ENCODE measurements at regions not wholly inside any gene's neighbourhood (a gene's known extent, or its start where the extent isn't known, plus 50 kb on each side); places are given as distances from the start of the nearest gene placed in this dataset.

DNA sequence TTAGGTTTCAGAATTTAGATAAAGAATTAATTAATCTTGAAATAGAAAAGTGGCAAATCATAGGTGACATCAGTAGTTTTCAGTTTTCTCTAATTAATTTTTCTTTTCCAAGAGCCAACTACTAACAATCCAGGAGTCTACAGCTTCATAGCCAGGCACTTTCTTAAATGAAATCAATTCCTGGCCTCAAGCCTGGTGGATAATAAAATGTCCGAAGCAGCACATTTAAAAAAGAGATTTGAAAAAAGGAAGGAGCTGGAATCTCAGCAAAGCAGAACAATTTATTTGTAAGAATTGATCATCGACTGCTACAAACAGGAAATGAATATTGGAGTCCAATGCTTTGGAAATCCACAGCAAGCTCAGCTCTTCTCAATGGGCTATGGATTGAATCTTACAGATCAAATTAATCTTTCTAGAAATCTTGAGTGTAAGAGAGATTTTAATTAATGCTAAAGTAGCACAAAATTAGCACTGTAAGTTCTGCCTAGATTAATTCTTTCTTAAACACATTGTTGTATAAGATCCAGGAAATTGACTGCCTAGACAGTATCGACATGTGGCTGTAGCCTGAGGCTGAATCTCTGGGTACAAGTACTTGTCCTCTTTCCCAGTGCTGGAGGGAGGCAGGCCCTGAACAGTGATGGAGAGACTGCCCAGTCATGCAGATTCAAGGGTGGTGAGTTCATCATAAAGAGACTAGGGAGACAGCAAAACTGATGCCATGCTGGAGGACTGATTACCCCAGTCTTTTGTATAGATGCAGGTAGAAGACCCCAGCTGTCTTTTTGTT lies 167.8 kb upstream of the POU2AF2 start:
- H3K36me3 ChIP-seq = no peaks in the 10 kb centered on the region
- in situ Hi-C loops (cut with MboI; ENCODE audit: low sequenced_read_pairs in 4 of 4) (no loop called here), intact Hi-C loops (cut with DNase I; ENCODE audit: low total_unique reads) (no loop called here)
- ATAC-seq (no peak), DNase-seq (no peak)
- TF ChIP-seq, protein P1, sequence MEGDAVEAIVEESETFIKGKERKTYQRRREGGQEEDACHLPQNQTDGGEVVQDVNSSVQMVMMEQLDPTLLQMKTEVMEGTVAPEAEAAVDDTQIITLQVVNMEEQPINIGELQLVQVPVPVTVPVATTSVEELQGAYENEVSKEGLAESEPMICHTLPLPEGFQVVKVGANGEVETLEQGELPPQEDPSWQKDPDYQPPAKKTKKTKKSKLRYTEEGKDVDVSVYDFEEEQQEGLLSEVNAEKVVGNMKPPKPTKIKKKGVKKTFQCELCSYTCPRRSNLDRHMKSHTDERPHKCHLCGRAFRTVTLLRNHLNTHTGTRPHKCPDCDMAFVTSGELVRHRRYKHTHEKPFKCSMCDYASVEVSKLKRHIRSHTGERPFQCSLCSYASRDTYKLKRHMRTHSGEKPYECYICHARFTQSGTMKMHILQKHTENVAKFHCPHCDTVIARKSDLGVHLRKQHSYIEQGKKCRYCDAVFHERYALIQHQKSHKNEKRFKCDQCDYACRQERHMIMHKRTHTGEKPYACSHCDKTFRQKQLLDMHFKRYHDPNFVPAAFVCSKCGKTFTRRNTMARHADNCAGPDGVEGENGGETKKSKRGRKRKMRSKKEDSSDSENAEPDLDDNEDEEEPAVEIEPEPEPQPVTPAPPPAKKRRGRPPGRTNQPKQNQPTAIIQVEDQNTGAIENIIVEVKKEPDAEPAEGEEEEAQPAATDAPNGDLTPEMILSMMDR (IDR thresholded peaks at IDR 0.05 in 4 of 5, conservative IDR thresholded peaks at IDR 0.05 in 1 of 5) = no peak
- TF ChIP-seq POLR2A (IDR thresholded peaks at IDR 0.05) = no peak
- no peak overlapping the region for H3K4me3 ChIP-seq
- no peaks in the 10 kb centered on the region for H3K27me3 ChIP-seq
- no peak overlapping the region for H3K27ac ChIP-seq
- no peaks in the 10 kb centered on the region for H3K9me3 ChIP-seq
- H3K4me1 ChIP-seq = no peaks in the 10 kb centered on the region

DNA sequence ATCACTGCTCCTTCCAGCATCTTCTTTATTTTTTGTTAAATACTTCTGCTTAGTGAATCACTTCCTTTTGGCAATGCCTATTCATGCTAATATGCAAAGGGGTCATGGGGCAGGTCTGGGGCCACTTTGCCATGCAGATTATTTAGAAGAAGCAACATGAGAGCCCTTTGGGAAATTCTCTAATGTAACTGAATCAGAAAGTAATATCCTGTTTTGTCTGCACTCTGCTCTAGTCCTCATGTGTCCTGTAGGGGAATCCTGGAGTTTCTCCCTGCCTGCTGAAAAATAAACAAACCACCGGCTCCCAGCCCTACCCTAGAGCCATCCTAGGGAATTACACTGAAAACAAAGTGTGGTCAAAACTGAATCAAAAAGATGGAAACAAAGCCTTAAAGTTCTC lies 176.5 kb upstream of the POU2AF2 start:
- intact Hi-C loops (cut with DNase I; ENCODE audit: low total_unique reads) (no loop called here), in situ Hi-C loops (cut with MboI; ENCODE audit: low sequenced_read_pairs in 4 of 4) (no loop called here)
- H3K4me1 ChIP-seq = no peaks in the 10 kb centered on the region
- no peak for DNase-seq
- no peak overlapping the region for H3K27ac ChIP-seq
- no peak for TF ChIP-seq POLR2A (IDR thresholded peaks at IDR 0.05)
- TF ChIP-seq, protein P1 (IDR thresholded peaks at IDR 0.05 in 4 of 5, conservative IDR thresholded peaks at IDR 0.05 in 1 of 5) = no peak
- H3K4me3 ChIP-seq = no peak overlapping the region
- H3K27me3 ChIP-seq = no peaks in the 10 kb centered on the region
- ATAC-seq = no peak
- no peaks in the 10 kb centered on the region for H3K36me3 ChIP-seq
- peaks cover 0 to 10% (median 3%) of the 10 kb centered on the region in 3 donors for H3K9me3 ChIP-seq

DNA sequence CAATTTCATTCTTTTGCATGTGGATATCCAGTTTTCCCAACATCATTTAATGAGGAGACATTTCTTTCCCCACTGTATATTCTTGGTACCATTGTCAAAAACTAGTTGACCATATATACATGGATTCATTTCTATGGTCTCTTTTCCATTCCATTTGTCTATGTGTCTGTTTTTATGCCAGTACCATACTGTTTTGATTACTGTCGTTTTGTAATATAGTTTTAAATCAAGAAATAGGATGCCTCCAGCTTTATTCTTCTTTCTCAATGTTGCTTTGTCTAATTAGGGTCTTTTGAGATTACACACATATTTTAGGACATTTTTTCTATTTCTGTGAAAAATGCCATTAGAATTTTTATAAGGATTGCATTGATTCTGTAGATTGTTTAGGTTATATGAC lies 177.5 kb upstream of the POU2AF2 start:
- ATAC-seq (no peak), DNase-seq (no peak)
- in situ Hi-C loops (cut with MboI; ENCODE audit: low sequenced_read_pairs in 4 of 4) = no loop called here
- Histone ChIP-seq H3K36me3 (no peaks in the 10 kb centered on the region), H3K9me3 (peaks cover 0 to 10% (median 3%) of the 10 kb centered on the region in 3 donors), H3K27ac (no peak overlapping the region), H3K4me1 (no peaks in the 10 kb centered on the region), H3K27me3 (no peaks in the 10 kb centered on the region), H3K4me3 (no peak overlapping the region)
- TF ChIP-seq, protein P1 (IDR thresholded peaks at IDR 0.05 in 4 of 5, conservative IDR thresholded peaks at IDR 0.05 in 1 of 5) = no peak
- TF ChIP-seq POLR2A (IDR thresholded peaks at IDR 0.05) = no peak
- intact Hi-C loops (cut with DNase I; ENCODE audit: low total_unique reads) = no loop called here

DNA sequence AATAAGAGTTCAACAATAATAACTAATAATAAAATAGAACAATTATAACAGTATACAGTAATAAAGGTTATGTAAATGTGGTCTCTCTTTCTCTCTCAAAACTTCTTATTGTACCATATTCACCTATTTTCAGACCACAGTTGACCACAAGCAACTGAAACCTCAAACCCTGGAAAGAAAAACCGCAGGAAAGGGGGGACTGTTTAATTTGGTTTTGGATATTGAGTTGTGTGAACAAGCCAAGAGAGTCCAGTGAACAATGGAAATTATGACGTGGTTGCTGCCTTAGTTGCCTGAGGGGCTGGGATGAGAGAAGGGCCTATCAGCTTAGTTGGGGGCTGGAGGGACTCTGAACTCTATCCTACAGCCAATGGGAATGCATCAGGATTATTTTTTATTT lies 178.7 kb upstream of the POU2AF2 start:
- Histone ChIP-seq H3K9me3 (peaks cover 0 to 10% (median 3%) of the 10 kb centered on the region in 3 donors), H3K4me3 (no peak overlapping the region), H3K36me3 (no peaks in the 10 kb centered on the region), H3K4me1 (no peaks in the 10 kb centered on the region), H3K27ac (no peak overlapping the region), H3K27me3 (no peaks in the 10 kb centered on the region)
- TF ChIP-seq, protein P1 (IDR thresholded peaks at IDR 0.05 in 4 of 5, conservative IDR thresholded peaks at IDR 0.05 in 1 of 5) = no peak
- TF ChIP-seq POLR2A (IDR thresholded peaks at IDR 0.05) = no peak
- in situ Hi-C loops (cut with MboI; ENCODE audit: low sequenced_read_pairs in 4 of 4) = no loop called here
- no peak for DNase-seq
- no peak for ATAC-seq
- intact Hi-C loops (cut with DNase I; ENCODE audit: low total_unique reads) = no loop called here
